ENCODE measurements at regions not wholly inside any gene's neighbourhood (a gene's known extent, or its start where the extent isn't known, plus 50 kb on each side); places are given as distances from the start of the nearest gene placed in this dataset.

DNA sequence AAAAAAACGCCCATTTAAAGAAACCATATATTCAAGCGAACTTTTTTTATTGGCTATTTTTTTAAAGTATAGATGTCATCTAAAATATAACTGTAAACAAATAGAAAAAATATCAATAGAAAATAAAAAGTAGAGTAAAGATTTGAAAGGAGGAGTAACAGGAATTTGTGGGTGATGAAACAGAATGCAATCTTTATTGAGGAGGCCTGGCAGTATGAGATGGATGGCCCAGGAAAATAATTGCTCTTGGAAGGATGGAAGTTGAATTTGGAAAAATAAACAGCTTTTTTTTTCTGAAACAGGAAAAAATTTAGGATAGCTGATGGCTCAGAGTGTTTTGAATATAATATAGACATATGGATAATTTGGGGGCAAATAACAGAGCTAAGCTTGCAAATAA lies 219.0 kb downstream of the CASP12 start:
- TF ChIP-seq, protein P1, sequence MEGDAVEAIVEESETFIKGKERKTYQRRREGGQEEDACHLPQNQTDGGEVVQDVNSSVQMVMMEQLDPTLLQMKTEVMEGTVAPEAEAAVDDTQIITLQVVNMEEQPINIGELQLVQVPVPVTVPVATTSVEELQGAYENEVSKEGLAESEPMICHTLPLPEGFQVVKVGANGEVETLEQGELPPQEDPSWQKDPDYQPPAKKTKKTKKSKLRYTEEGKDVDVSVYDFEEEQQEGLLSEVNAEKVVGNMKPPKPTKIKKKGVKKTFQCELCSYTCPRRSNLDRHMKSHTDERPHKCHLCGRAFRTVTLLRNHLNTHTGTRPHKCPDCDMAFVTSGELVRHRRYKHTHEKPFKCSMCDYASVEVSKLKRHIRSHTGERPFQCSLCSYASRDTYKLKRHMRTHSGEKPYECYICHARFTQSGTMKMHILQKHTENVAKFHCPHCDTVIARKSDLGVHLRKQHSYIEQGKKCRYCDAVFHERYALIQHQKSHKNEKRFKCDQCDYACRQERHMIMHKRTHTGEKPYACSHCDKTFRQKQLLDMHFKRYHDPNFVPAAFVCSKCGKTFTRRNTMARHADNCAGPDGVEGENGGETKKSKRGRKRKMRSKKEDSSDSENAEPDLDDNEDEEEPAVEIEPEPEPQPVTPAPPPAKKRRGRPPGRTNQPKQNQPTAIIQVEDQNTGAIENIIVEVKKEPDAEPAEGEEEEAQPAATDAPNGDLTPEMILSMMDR (conservative IDR thresholded peaks at IDR 0.05 in 1 of 2, IDR thresholded peaks at IDR 0.05 in 1 of 2; ENCODE audit: extremely low read depth in 1 of 2, insufficient read depth in 1 of 2, low read depth in 1 of 2, low read length in 2 of 2) = no peak
- no peak for TF ChIP-seq EZH2 (IDR thresholded peaks at IDR 0.05; ENCODE audit: borderline replicate concordance, low read length)
